ENCODE measurements at regions not wholly inside any gene's neighbourhood (a gene's known extent, or its start where the extent isn't known, plus 50 kb on each side); places are given as distances from the start of the nearest gene placed in this dataset.

DNA sequence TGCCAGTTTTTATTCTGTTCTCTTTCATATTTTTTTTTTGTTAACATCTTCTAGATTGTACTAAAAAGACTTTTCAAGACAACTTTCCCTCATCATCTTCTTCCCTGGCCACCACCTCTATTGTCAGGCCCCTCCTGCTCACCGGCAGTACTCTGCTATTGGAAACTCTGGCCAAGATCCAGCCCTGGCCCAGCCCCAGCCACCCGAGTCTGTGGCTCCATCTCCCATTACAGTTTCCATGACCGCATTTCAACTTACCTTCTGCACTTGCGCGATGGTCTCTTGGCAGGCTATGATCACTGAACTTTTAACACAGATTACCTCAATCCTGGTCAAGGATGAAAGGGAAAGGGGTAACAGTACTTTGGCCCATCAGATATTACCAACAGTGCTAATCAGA lies 137.7 kb upstream of the POM121L12 start:
- TF ChIP-seq POLR2AphosphoS5 (IDR thresholded peaks at IDR 0.05; ENCODE audit: borderline replicate concordance, low read depth, low read length) = no peak
- no peak for TF ChIP-seq EZH2 (IDR thresholded peaks at IDR 0.05)
